IPS-20b (cell line): ENCODE measurements at regions not wholly inside any gene's neighbourhood (a gene's known extent, or its start where the extent isn't known, plus 50 kb on each side); places are given as distances from the start of the nearest gene placed in this dataset.

Experiments
- H3K27ac ChIP-seq: one replicate; pipeline ENCODE4 v1.5.1; 2013; ENCODE audit warnings: low read length
- H3K27me3 ChIP-seq: 2 replicates; pipeline ENCODE4 v1.6.1; 2013; ENCODE audit warnings: mild to moderate bottlenecking, low read length, inconsistent platforms; ENCODE audit not compliant: insufficient read depth
- H3K36me3 ChIP-seq: 2 replicates; pipeline ENCODE4 v1.6.1; 2013; ENCODE audit warnings: low read depth, mild to moderate bottlenecking, inconsistent platforms, low read length, moderate library complexity; ENCODE audit not compliant: insufficient read depth
- H3K4me1 ChIP-seq: 2 replicates; pipeline ENCODE4 v1.6.1; 2013; ENCODE audit warnings: mild to moderate bottlenecking, control low read depth, inconsistent platforms, low read length, moderate library complexity; ENCODE audit not compliant: insufficient read depth
- H3K4me3 ChIP-seq: 2 replicates; pipeline ENCODE4 v1.5.1; 2013; ENCODE audit warnings: mild to moderate bottlenecking, low read length, inconsistent platforms
- H3K9ac ChIP-seq: 2 replicates; pipeline ENCODE4 v1.6.1; 2013; ENCODE audit warnings: low read depth, mild to moderate bottlenecking, inconsistent platforms, low read length, moderate library complexity
- H3K9me3 ChIP-seq: 2 replicates; pipeline ENCODE4 v1.6.1; 2013; ENCODE audit warnings: mild to moderate bottlenecking, low read depth, low read length, inconsistent platforms; ENCODE audit not compliant: insufficient read depth

DNA sequence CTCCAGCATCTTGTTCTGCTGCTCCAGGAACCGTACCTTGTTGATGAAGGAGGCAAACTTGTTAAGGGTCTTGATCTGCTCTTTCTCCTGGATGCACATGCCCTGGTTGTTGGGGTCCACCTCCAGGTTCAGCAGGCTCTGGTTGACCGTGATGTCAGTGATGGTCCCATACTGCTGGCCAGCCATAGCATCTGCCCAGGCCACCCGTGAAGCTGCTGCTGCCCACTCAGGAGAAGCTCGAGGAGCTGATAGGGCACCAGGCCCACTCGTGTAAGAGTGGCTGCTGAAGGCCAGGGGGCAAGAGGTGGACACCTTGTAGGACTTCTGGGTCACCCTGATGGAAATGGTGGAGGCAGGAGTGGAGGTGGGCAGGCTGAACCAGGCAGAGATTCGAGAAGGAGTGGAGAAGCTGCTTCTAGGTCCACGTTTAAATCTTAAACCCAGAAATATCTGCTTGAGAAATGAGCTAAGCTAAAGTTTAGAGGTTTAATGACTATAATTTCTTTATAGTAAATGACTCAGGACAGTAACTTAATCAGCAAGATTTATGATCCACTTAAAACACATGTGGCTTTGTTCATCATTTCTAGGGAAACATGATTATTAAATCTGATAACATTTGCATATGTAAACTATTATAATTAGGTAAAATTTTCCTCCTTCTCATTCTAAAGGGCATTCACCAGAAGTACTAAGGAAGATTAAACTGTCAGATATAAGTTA, 358.7 kb upstream of the SETBP1 start:
- Histone ChIP-seq H3K27ac (no peak overlapping the region), H3K4me3 (no peak overlapping the region), H3K36me3 (no peaks in the 10 kb centered on the region), H3K4me1 (no peaks in the 10 kb centered on the region), H3K27me3 (no peaks in the 10 kb centered on the region), H3K9ac (no peak overlapping the region), H3K9me3 (no peaks in the 10 kb centered on the region)

DNA sequence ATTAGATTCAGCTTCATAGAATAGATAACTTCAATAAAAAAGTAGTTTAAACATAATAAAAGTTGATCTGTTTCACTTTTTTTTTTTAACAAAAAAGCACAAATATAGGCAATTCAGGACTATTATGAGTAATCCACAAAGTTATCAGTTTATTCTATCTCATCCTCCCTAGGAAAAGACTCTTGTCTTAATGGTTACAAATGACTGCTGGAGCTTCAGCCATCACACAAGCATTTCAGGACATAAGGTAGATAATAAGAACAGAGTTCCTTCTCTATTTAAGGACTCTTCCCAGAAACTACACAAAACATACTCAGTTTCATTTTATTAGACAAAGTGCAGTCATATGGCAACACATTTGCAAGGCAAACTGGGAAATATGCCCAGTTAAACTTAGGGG, 357.6 kb upstream of the SETBP1 start:
- H3K27ac ChIP-seq: no peak overlapping the region
- H3K9me3 ChIP-seq: no peaks in the 10 kb centered on the region
- no peaks in the 10 kb centered on the region for H3K4me1 ChIP-seq
- H3K9ac ChIP-seq: no peak overlapping the region
- no peaks in the 10 kb centered on the region for H3K27me3 ChIP-seq
- H3K36me3 ChIP-seq: no peaks in the 10 kb centered on the region
- no peak overlapping the region for H3K4me3 ChIP-seq

DNA sequence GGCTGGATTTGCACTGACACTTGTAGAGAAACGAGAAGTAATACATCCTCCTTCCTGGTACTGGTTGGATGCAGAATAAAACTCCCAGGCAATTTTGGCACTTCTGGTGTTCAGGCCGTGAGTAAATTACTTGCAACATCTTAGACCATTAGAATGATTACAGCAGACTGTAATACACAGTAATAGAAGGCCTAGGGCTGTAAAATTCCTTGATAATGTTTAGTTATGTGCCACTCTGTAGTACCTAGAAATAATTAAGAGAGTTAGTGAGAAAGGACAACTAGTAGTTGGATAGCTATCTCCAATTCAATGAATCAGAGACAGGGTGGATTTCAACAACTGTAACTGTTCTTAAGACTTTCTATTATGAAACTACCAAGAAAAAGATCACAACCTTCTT, 356.3 kb upstream of the SETBP1 start:
- Histone ChIP-seq H3K9ac (no peak overlapping the region), H3K4me1 (no peaks in the 10 kb centered on the region), H3K36me3 (no peaks in the 10 kb centered on the region), H3K4me3 (no peak overlapping the region), H3K9me3 (no peaks in the 10 kb centered on the region), H3K27ac (no peak overlapping the region), H3K27me3 (no peaks in the 10 kb centered on the region)

DNA sequence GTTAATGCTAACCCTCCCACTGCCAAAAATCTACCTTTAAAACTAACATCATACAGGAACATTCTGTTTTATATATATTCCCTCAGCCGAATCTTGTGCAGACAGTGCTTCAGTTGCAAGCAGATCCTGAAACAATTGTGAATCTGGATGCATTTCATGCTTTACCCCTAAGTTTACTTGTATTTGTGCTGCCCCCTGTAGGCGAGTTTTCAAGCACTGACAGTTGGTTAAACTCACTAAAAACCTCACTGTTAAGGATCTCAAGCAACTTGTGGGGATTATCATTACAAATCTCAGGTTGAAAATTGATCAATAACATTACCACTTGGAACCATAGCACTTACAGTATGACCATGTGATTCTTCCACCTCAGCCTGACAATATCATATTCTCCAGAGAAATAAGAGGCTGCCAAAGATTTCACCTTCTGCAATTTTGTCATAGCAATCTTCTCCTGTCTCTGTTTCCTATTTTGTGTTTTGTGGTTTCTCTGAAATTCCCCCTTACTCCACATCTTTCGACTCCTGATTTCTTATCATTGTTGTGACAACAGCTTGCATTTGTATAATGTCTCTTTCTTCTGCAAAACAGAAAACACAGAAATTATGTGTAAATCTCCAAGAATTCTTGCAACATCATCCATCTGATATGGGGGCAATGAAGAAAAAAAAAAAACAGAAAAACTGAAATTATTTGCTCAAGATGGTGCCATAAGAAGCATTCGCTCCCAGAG, 354.6 kb upstream of the SETBP1 start:
- Histone ChIP-seq H3K36me3 (no peaks in the 10 kb centered on the region), H3K9ac (no peak overlapping the region), H3K27ac (no peak overlapping the region), H3K4me3 (no peak overlapping the region), H3K27me3 (no peaks in the 10 kb centered on the region), H3K9me3 (no peaks in the 10 kb centered on the region), H3K4me1 (no peaks in the 10 kb centered on the region)

DNA sequence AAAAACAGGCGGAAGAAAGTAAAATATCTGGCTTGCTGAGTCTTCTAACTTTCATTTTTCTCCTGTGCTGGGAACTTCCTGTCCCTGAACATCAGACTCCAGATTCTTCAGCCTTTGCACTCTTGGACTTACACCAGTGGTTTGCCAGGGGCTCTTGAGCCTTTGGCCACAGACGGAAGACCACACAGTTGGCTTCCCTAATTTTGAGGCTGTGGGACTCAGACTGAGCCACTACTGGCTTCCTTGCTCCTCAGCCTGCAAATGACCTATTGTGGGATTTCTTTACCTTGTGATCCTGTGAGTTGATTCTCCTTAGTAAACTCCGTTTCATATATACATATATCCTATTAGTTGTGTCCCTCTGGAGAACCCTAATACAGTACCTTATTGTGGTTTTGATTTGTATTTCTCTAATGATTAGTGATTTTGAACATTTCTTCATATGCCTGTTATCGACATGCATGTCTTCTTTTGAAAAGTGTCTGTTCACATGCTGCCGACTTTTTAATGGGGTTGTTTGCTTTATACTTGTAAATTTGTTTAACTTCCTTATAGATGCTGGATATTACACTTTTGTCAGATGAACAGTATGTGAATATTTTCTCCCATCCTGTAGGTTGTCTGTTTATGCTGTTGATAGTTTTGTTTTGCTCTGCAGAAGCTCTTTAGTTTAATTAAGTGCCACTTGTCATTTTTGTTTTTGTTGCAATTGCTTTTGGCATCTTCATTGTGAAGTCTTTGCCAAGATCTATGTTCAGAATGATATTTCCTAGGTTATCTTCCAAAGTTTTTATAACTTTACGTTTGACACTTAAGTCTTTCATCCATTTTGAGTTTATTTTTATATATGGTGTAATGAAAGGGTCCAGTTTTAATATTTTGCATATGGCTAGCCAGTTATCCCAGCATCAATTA, 348.8 kb upstream of the SETBP1 start:
- H3K9ac ChIP-seq: no peak overlapping the region
- H3K27ac ChIP-seq: no peak overlapping the region
- H3K4me3 ChIP-seq: no peak overlapping the region
- no peaks in the 10 kb centered on the region for H3K27me3 ChIP-seq
- H3K36me3 ChIP-seq: no peaks in the 10 kb centered on the region
- no peaks in the 10 kb centered on the region for H3K4me1 ChIP-seq
- no peaks in the 10 kb centered on the region for H3K9me3 ChIP-seq

DNA sequence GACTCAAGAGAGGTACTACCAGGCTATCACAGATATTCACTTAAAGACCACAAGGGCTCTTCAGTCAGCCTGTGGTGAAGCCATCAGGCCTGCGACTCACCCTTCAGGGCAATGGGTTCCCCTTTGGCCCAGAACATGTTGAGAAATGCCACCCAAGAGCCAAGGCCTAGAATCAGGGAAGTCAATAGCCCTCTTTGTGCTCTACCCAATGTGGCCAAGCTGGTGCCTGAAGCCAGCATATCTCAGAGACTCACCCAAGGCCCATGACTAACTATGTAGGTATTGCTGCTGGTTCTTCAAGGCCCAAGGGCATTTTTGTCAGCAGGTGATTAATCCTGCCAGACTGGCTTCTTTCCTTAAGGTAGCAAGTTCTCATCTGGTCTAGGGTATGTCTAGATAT, 338.9 kb upstream of the SETBP1 start:
- no peaks in the 10 kb centered on the region; the same call in 1 of the 2 replicates for H3K9me3 ChIP-seq
- no peaks in the 10 kb centered on the region for H3K36me3 ChIP-seq
- no peak overlapping the region for H3K9ac ChIP-seq
- no peak overlapping the region for H3K4me3 ChIP-seq
- no peaks in the 10 kb centered on the region for H3K4me1 ChIP-seq
- no peak overlapping the region for H3K27ac ChIP-seq
- no peaks in the 10 kb centered on the region for H3K27me3 ChIP-seq

DNA sequence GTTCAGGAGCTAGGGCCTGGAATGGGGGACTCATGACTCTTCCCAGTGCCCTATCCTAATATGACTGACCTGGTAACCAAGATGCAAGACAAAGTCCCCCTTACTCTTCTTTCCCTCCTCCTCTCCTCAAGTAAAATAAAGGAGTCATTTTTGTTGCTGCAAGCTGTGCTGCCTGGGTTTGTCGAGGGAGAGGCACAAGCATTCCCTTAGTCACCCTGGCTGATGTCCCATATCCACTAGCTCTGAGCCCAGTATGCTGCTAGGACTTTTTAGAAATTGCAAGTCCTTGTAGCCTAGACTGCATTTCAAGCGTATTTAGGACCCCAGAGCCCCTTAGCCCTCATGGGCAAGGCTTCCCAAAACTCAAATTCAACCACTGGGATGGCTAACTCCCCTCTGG, 338.5 kb upstream of the SETBP1 start:
- no peak overlapping the region for H3K4me3 ChIP-seq
- no peak overlapping the region for H3K9ac ChIP-seq
- H3K4me1 ChIP-seq: no peaks in the 10 kb centered on the region
- H3K9me3 ChIP-seq: no peaks in the 10 kb centered on the region; the same call in 1 of the 2 replicates
- no peaks in the 10 kb centered on the region for H3K27me3 ChIP-seq
- H3K27ac ChIP-seq: no peak overlapping the region
- H3K36me3 ChIP-seq: no peaks in the 10 kb centered on the region

DNA sequence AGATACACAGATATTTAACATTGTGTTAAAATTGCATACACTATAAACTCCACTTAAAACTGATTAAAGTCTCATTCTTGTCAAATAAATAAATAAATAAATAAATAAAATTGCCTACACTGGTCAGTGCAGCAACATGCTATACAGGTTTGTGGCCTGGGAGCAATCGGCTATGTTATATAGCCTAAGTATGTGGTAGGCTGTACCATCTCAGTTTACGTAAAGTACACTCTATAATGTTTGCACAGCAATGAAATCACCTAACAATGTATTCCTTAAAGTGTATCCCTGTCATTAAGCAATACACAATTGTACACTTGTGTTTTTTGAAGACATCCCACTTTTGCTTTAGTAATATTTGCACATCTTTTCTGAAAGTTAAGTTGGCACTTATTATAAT, 337.7 kb upstream of the SETBP1 start:
- H3K36me3 ChIP-seq: no peaks in the 10 kb centered on the region
- no peaks in the 10 kb centered on the region for H3K4me1 ChIP-seq
- no peak overlapping the region for H3K9ac ChIP-seq
- H3K27me3 ChIP-seq: no peaks in the 10 kb centered on the region
- H3K27ac ChIP-seq: no peak overlapping the region
- no peak overlapping the region for H3K4me3 ChIP-seq
- no peaks in the 10 kb centered on the region; the same call in 1 of the 2 replicates for H3K9me3 ChIP-seq

DNA sequence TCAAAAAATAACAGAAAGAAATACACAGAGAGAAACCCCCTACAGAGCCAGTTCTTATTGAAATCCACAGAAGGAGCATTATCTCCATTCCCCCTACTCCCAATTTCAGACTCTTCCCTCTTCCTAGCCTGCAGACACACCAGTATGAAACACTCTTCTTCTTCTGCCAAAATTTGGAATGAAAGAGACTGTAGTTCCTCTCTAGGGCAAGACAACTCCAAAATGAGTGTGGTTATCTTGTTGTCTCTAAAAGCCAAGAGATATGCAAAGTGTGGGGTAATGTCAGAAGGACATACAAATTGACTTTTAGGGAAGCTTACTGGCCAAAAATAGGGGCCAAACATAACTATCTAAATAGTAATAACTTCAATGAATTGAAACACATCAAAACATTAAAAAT, 337.1 kb upstream of the SETBP1 start:
- Histone ChIP-seq H3K4me1 (no peaks in the 10 kb centered on the region), H3K36me3 (no peaks in the 10 kb centered on the region), H3K27me3 (no peaks in the 10 kb centered on the region), H3K27ac (no peak overlapping the region), H3K4me3 (no peak overlapping the region), H3K9me3 (no peaks in the 10 kb centered on the region; the same call in 1 of the 2 replicates), H3K9ac (no peak overlapping the region)

DNA sequence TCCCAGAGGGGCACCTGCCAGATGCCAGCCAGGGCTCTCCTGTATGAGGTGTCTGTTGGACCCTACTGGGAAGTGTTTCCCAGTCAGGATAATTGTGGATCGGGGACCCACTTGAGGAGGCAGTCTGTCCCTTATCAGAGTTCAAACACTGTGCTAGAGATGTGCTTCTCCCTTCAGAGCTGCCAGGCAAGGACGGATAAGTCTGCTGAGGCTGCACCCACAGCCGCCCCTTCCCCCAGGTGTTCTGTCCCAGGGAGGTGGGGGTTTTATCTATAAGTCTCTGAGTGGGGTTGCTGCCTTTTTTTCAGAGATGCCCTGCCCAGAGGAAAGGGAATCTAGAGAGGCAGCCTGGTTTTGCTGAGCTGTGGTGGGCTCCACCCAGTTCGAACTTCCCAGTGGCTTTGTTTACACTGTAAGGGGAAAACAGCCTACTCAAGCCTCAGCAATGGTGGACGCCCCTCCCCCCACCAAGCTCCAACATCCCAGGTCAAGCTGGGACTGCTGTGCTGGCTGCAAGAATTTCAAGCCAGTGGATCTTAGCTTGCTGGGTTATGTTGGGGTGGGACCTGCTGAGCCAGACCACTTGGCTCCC, 324.0 kb upstream of the SETBP1 start:
- Histone ChIP-seq H3K4me1 (no peaks in the 10 kb centered on the region; the same call in 1 of the 2 replicates), H3K4me3 (no peak overlapping the region), H3K36me3 (no peaks in the 10 kb centered on the region), H3K9ac (no peak overlapping the region), H3K9me3 (no peaks in the 10 kb centered on the region), H3K27me3 (no peaks in the 10 kb centered on the region), H3K27ac (no peak overlapping the region)

DNA sequence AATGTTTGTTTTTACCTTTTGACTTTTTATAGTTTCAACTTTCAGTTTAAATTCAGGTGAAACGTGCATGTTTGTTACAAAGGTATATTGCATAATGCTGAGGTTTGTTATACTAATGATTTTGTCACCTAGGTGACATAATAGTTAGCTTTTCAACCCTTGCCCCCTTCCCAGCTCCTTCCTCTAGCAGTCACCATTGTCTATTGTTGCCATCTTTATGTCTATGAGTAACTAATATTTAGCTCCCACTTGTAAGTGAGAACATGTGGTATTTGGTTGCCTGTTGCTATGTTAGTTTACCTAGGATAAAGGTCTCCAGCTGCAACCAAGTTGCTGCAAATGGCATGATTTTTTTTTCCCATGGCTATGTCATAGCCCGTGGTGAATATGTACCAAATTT, 322.3 kb upstream of the SETBP1 start:
- H3K9ac ChIP-seq: no peak overlapping the region
- no peaks in the 10 kb centered on the region for H3K9me3 ChIP-seq
- no peak overlapping the region for H3K4me3 ChIP-seq
- no peaks in the 10 kb centered on the region for H3K36me3 ChIP-seq
- no peak overlapping the region for H3K27ac ChIP-seq
- H3K4me1 ChIP-seq: no peaks in the 10 kb centered on the region; the same call in 1 of the 2 replicates
- H3K27me3 ChIP-seq: no peaks in the 10 kb centered on the region
